ENCODE measurements at regions not wholly inside any gene's neighbourhood (a gene's known extent, or its start where the extent isn't known, plus 50 kb on each side); places are given as distances from the start of the nearest gene placed in this dataset.
"Not testable (repeated sequence)": the region's sequence is repeated elsewhere in the genome, so short reads cannot be mapped to it uniquely, and the experiment has no call there.

DNA sequence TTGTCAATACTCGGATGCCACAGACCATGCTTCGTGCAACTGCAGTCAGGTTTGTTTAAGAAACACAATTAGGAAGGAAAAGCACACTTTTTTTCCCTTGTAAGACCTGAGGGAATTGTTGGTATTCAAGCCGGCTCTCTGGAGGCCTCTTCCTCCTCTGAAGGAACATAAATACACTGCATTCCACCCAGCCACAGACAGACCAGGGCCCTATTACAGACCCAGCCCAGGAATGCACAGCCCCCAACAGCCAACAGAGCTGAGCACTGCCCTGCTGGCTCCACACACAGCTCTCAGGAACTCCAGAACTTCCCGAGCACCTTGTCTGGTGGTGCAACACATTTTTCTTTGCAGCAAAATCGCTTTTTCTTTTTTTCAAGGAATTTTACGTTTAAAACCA is 488.7 kb upstream of the PROK2 start:
- Histone ChIP-seq H3K4me1 (ENCODE audit: control insufficient read depth in 1 of 2, insufficient read depth in 2 of 2, low read length in 2 of 2) (peaks cover 27 to 28% of the 10 kb centered on the region in 2 donors), H3K27me3 (ENCODE audit: low read depth, low read length) (no peaks in the 10 kb centered on the region), H3K27ac (ENCODE audit: low read length) (no peak overlapping the region), H3K4me3 (ENCODE audit: low read depth in 1 of 2, low read length in 2 of 2) (no peak overlapping the region), H3K36me3 (ENCODE audit: control insufficient read depth in 1 of 2, insufficient read depth in 2 of 2, low read length in 2 of 2) (no peaks in the 10 kb centered on the region), H3K9me3 (ENCODE audit: control insufficient read depth in 1 of 2, low read length in 2 of 2) (no peaks in the 10 kb centered on the region)

DNA sequence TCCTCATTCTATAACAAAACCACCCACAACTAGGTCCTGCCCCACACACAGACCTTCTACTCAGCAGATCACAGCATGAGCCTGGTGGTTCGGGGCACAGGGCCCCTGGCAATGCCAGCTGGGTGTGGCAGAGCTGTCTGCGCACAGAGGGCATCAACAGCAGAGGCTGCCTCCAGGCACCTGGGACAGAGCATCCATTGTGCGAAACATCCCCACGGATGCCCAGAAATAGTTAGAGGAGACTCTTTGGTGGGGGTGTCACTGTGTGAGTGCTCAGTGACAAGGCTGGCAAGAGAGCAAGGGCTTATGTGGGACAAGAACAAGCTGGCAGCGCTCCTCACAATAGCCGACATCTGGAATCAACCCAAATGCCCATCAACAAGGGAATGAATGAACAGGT is 487.4 kb upstream of the PROK2 start:
- H3K9me3 ChIP-seq (ENCODE audit: control insufficient read depth in 1 of 2, low read length in 2 of 2): no peaks in the 10 kb centered on the region
- H3K4me3 ChIP-seq (ENCODE audit: low read depth in 1 of 2, low read length in 2 of 2): no peak overlapping the region
- H3K36me3 ChIP-seq (ENCODE audit: control insufficient read depth in 1 of 2, insufficient read depth in 2 of 2, low read length in 2 of 2): no peaks in the 10 kb centered on the region
- H3K27ac ChIP-seq (ENCODE audit: low read length): no peak overlapping the region
- peaks cover 27 to 28% of the 10 kb centered on the region in 2 donors for H3K4me1 ChIP-seq (ENCODE audit: control insufficient read depth in 1 of 2, insufficient read depth in 2 of 2, low read length in 2 of 2)
- no peaks in the 10 kb centered on the region for H3K27me3 ChIP-seq (ENCODE audit: low read depth, low read length)

DNA sequence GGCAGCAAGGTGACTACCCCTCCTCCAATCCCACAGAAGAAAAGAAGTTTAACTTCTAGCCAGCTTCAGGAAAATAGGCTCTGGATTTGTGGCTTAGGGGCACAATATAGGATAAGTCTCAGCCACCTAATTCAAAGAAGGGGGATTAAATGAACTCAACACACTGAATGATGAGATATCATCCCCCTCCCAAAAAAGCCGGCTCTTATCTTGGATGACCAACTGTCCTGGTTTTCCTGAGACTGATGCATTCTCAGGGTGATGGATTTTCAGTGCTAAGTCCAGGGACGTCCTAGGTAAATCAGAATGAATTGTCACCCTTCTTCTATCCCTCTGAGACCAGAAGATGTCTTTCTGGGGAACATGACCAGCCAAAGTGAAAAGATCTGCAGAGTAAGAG is 487.0 kb upstream of the PROK2 start:
- H3K4me1 ChIP-seq (ENCODE audit: control insufficient read depth in 1 of 2, insufficient read depth in 2 of 2, low read length in 2 of 2): peaks cover 27 to 28% of the 10 kb centered on the region in 2 donors
- H3K27ac ChIP-seq (ENCODE audit: low read length): no peak overlapping the region
- H3K36me3 ChIP-seq (ENCODE audit: control insufficient read depth in 1 of 2, insufficient read depth in 2 of 2, low read length in 2 of 2): no peaks in the 10 kb centered on the region
- no peak overlapping the region for H3K4me3 ChIP-seq (ENCODE audit: low read depth in 1 of 2, low read length in 2 of 2)
- H3K27me3 ChIP-seq (ENCODE audit: low read depth, low read length): no peaks in the 10 kb centered on the region
- no peaks in the 10 kb centered on the region for H3K9me3 ChIP-seq (ENCODE audit: control insufficient read depth in 1 of 2, low read length in 2 of 2)

- H3K27me3 ChIP-seq (ENCODE audit: low read depth, low read length): no peaks in the 10 kb centered on the region
- no peaks in the 10 kb centered on the region for H3K36me3 ChIP-seq (ENCODE audit: control insufficient read depth in 1 of 2, insufficient read depth in 2 of 2, low read length in 2 of 2)
- no peaks in the 10 kb centered on the region for H3K9me3 ChIP-seq (ENCODE audit: control insufficient read depth in 1 of 2, low read length in 2 of 2)
- H3K4me1 ChIP-seq (ENCODE audit: control insufficient read depth in 1 of 2, insufficient read depth in 2 of 2, low read length in 2 of 2): peaks cover 27 to 28% of the 10 kb centered on the region in 2 donors
- H3K27ac ChIP-seq (ENCODE audit: low read length): no peak overlapping the region
- H3K4me3 ChIP-seq (ENCODE audit: low read depth in 1 of 2, low read length in 2 of 2): no peak overlapping the region
Measured at GRCh38 chr3:72271216-72271615, 486.3 kb upstream of the PROK2 start.

DNA sequence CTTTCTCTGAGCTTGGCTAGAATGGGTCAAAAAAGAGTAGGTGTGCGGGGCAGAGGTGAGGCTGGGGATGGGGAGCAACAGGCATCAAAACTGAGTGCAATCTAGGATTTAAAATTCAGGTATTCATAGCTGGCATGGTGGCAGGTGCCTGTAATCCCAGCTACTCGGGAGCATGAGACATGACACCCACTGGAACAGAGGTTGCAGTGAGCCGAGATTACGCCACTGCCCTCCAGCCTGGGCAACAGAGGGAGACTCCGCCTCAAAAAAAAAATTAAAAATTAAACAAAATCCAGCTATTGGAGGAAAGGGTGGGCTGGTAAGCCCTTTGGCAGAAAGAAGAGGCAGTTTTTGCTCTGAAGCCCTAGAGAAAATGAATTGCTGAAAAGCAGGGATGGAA is 485.8 kb upstream of the PROK2 start:
- H3K36me3 ChIP-seq (ENCODE audit: control insufficient read depth in 1 of 2, insufficient read depth in 2 of 2, low read length in 2 of 2): no peaks in the 10 kb centered on the region
- no peaks in the 10 kb centered on the region for H3K9me3 ChIP-seq (ENCODE audit: control insufficient read depth in 1 of 2, low read length in 2 of 2)
- no peak overlapping the region for H3K27ac ChIP-seq (ENCODE audit: low read length)
- H3K4me3 ChIP-seq (ENCODE audit: low read depth in 1 of 2, low read length in 2 of 2): no peak overlapping the region
- H3K4me1 ChIP-seq (ENCODE audit: control insufficient read depth in 1 of 2, insufficient read depth in 2 of 2, low read length in 2 of 2): peaks cover 27 to 28% of the 10 kb centered on the region in 2 donors
- no peaks in the 10 kb centered on the region for H3K27me3 ChIP-seq (ENCODE audit: low read depth, low read length)

DNA sequence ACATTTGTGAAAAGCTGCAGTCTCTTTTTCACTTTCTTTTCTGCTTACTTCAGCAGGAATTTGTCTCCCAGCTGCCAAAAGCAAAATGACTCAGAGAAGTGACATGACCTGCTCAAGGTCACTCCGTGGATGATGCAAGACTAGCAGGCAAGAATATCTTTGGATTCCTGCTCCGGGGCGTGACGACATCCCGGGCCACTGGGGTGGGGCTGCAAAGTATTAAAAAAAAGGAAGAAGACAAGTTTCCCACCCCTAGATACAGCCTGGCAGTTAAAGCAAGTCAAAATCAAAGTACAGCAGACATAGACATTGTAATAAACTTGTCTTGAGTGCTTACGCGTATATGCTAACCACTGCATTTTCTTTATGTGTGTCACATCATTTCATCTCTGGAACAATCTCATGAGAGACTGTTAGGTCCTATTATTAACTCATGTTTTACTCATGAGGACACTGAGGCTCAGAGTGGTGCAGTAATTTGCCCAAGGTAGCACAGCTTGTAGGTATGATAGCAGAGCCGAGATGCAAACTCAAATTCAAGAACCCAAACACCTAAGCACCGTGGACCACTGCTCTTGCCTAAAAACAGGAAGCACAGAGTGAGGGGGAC is 485.2 kb upstream of the PROK2 start:
- no peak overlapping the region for H3K4me3 ChIP-seq (ENCODE audit: low read depth in 1 of 2, low read length in 2 of 2)
- H3K27me3 ChIP-seq (ENCODE audit: low read depth, low read length): no peaks in the 10 kb centered on the region
- H3K9me3 ChIP-seq (ENCODE audit: control insufficient read depth in 1 of 2, low read length in 2 of 2): no peaks in the 10 kb centered on the region
- peaks cover 22 to 27% of the 10 kb centered on the region in 2 donors for H3K4me1 ChIP-seq (ENCODE audit: control insufficient read depth in 1 of 2, insufficient read depth in 2 of 2, low read length in 2 of 2)
- H3K36me3 ChIP-seq (ENCODE audit: control insufficient read depth in 1 of 2, insufficient read depth in 2 of 2, low read length in 2 of 2): no peaks in the 10 kb centered on the region
- no peak overlapping the region for H3K27ac ChIP-seq (ENCODE audit: low read length)

DNA sequence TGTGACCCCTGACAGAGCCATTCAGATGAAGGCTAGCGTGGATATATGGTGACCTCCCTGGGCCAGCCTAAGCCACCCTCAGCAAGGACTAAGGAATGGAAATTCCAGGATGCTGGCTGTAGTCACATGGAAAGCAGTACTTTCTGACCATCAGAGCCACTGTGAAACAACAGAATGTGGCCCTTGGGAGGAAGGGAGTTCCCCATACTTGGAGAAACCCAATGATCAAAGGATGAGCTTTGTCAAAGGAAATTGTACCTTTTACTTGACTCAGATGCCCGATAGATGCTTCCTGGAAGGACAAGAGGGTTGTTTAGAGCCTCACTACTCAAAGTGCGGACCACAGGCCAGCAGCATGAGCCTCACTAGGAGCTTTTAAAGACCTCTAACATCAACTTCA is 484.5 kb upstream of the PROK2 start:
- no peaks in the 10 kb centered on the region for H3K9me3 ChIP-seq (ENCODE audit: control insufficient read depth in 1 of 2, low read length in 2 of 2)
- H3K4me1 ChIP-seq (ENCODE audit: control insufficient read depth in 1 of 2, insufficient read depth in 2 of 2, low read length in 2 of 2): peaks cover 18 to 20% of the 10 kb centered on the region in 2 donors
- no peaks in the 10 kb centered on the region for H3K36me3 ChIP-seq (ENCODE audit: control insufficient read depth in 1 of 2, insufficient read depth in 2 of 2, low read length in 2 of 2)
- no peaks in the 10 kb centered on the region for H3K27me3 ChIP-seq (ENCODE audit: low read depth, low read length)
- H3K4me3 ChIP-seq (ENCODE audit: low read depth in 1 of 2, low read length in 2 of 2): no peak overlapping the region
- H3K27ac ChIP-seq (ENCODE audit: low read length): no peak overlapping the region

DNA sequence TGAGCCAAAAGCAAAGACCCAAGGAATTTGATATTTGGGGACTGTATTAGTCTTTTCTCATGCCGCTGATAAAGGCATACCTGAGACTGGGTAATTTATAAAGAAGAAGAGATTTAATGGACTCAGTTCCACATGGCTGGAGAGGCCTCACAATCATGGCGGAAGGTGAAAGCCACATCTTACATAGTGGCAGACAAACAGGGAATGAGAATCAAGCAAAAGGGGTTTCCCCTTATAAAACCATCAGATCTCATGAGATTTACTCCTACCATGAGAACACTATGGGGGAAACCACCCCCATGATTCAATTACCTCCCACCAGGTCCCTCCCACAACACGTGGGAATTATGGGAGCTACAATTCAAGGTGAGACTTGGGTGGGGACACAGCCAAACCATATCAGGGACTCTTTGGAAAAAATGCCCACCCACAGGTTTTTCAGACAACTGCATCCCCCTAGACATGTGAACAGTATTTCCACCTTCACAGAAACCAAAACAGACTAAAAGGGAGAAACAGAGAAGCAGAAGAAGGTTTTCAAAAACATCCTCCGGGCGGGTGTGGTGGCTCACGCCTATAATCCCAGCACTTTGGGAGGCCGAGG is 482.1 kb upstream of the PROK2 start:
- peaks cover 11 to 14% of the 10 kb centered on the region in 2 donors for H3K4me1 ChIP-seq (ENCODE audit: control insufficient read depth in 1 of 2, insufficient read depth in 2 of 2, low read length in 2 of 2)
- H3K9me3 ChIP-seq (ENCODE audit: control insufficient read depth in 1 of 2, low read length in 2 of 2); H3K27me3 ChIP-seq (ENCODE audit: low read depth, low read length); H3K4me3 ChIP-seq (ENCODE audit: low read depth in 1 of 2, low read length in 2 of 2); H3K27ac ChIP-seq (ENCODE audit: low read length); H3K36me3 ChIP-seq (ENCODE audit: control insufficient read depth in 1 of 2, insufficient read depth in 2 of 2, low read length in 2 of 2): not testable (repeated sequence)

DNA sequence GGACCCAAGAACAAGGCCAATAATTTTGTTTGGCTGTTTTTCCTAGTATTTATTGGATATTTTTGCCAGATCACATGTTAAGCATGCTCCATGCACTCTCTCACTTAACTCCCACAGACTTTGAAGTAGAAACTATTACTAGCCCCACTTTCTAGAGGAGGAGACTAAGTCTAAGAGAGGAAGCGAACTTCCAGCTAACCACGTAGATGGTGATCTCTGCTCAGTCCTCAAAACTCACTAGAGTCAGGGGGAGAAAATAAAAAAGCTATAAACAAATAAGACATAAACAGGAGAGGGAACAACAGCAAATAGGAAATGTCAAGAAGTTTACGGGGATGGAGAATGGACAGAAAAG is 481.0 kb upstream of the PROK2 start:
- Histone ChIP-seq H3K27ac (ENCODE audit: low read length) (no peak overlapping the region), H3K9me3 (ENCODE audit: control insufficient read depth in 1 of 2, low read length in 2 of 2) (no peaks in the 10 kb centered on the region), H3K27me3 (ENCODE audit: low read depth, low read length) (no peaks in the 10 kb centered on the region), H3K4me1 (ENCODE audit: control insufficient read depth in 1 of 2, insufficient read depth in 2 of 2, low read length in 2 of 2) (peaks cover 11 to 14% of the 10 kb centered on the region in 2 donors), H3K4me3 (ENCODE audit: low read depth in 1 of 2, low read length in 2 of 2) (no peak overlapping the region), H3K36me3 (ENCODE audit: control insufficient read depth in 1 of 2, insufficient read depth in 2 of 2, low read length in 2 of 2) (no peaks in the 10 kb centered on the region)

- Histone ChIP-seq H3K9me3 (ENCODE audit: control insufficient read depth in 1 of 2, low read length in 2 of 2) (no peaks in the 10 kb centered on the region), H3K4me1 (ENCODE audit: control insufficient read depth in 1 of 2, insufficient read depth in 2 of 2, low read length in 2 of 2) (peaks cover 9 to 12% of the 10 kb centered on the region in 2 donors)
Measured at GRCh38 chr3:72265256-72266015, 480.5 kb upstream of the PROK2 start.

DNA sequence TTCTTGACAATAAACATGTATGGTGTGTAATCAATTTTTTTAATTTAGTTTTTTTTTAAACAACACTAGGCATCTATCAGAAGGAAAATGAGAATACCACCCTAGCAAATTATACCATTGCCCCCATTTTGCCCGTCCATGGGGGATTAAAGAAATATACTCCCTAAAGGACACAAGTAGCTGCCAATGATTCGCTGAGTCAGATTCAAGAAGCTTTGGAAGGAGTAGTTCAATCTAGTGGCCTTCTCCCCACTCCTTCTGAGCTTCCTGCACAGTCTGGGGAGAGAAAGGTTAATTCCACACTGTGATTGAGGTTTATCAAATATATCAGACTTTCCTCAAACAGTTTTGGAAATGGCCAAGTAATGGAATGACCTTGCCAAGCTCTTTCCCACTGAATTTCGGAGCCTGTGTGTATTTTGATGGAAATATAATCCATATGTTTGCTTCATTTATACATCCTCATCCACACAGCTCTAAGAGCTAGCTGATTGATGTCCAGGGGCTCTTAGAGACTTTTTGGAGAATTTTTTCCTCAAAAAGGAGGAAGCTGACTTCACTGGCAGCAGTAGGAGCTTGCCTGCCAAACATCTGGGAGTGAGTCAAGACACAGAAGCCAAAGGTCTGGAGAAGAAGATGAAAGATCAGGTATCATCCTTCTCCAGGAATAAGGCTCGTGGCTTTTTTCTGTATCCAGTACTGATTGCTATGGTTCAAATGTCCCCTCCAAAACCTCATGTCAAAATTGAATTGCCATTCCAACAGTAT is 478.5 kb upstream of the PROK2 start:
- H3K27ac ChIP-seq (ENCODE audit: low read length): no peak overlapping the region
- no peaks in the 10 kb centered on the region for H3K36me3 ChIP-seq (ENCODE audit: control insufficient read depth in 1 of 2, insufficient read depth in 2 of 2, low read length in 2 of 2)
- no peaks in the 10 kb centered on the region for H3K9me3 ChIP-seq (ENCODE audit: control insufficient read depth in 1 of 2, low read length in 2 of 2)
- H3K4me1 ChIP-seq (ENCODE audit: control insufficient read depth in 1 of 2, insufficient read depth in 2 of 2, low read length in 2 of 2): peaks cover 0 to 3% of the 10 kb centered on the region in 2 donors
- no peaks in the 10 kb centered on the region for H3K27me3 ChIP-seq (ENCODE audit: low read depth, low read length)
- no peak overlapping the region for H3K4me3 ChIP-seq (ENCODE audit: low read depth in 1 of 2, low read length in 2 of 2)

More at GRCh38 chr3:72265256-72266015, 480.5 kb upstream of the PROK2 start:
- H3K27ac ChIP-seq (ENCODE audit: low read length): no peak overlapping the region
- no peaks in the 10 kb centered on the region for H3K36me3 ChIP-seq (ENCODE audit: control insufficient read depth in 1 of 2, insufficient read depth in 2 of 2, low read length in 2 of 2)
- no peak overlapping the region for H3K4me3 ChIP-seq (ENCODE audit: low read depth in 1 of 2, low read length in 2 of 2)
- no peaks in the 10 kb centered on the region for H3K27me3 ChIP-seq (ENCODE audit: low read depth, low read length)
